ENCODE measurements at regions not wholly inside any gene's neighbourhood (a gene's known extent, or its start where the extent isn't known, plus 50 kb on each side); places are given as distances from the start of the nearest gene placed in this dataset.

GRCh38 chr14:96705422-96706092 is 91.6 kb upstream of the VRK1 start:
- no peaks in the 10 kb centered on the region for H3K4me1 Mint-ChIP-seq
- Histone ChIP-seq H3K27me3 (replicated peaks in 1 of 4; ENCODE audit: control extremely low read depth in 1 of 4, control insufficient read depth in 3 of 4, insufficient read depth in 4 of 4, low read length in 3 of 4) (peaks cover 0 to 7% (median 0%) of the 10 kb centered on the region in 4 experiments), H3K27ac (ENCODE audit: low read length in 2 of 2) (no peak overlapping the region), H4K20me1 (ENCODE audit: control insufficient read depth, insufficient read depth, low read length, poor library complexity, severe bottlenecking) (no peaks in the 10 kb centered on the region), H3K4me1 (ENCODE audit: control insufficient read depth in 2 of 2, insufficient read depth in 2 of 2, low read length in 2 of 2) (no peaks in the 10 kb centered on the region), H3K4me2 (replicated peaks; ENCODE audit: low read depth, low read length, poor library complexity, severe bottlenecking) (no peak overlapping the region), H3K79me2 (ENCODE audit: control insufficient read depth, insufficient read depth, low read length) (no peaks in the 10 kb centered on the region), H3K36me3 (replicated peaks in 1 of 2; ENCODE audit: control extremely low read depth in 1 of 2, control insufficient read depth in 1 of 2, extremely low read depth in 1 of 2, insufficient read depth in 2 of 2, low read length in 1 of 2) (no peaks in the 10 kb centered on the region), H3K9me3 (ENCODE audit: control extremely low read depth in 1 of 3, control insufficient read depth in 2 of 3, insufficient read depth in 1 of 3, low read length in 2 of 3) (no peaks in the 10 kb centered on the region), H2AFZ (ENCODE audit: insufficient read depth, low read depth, low read length, poor library complexity, severe bottlenecking) (no peak overlapping the region), H3K4me3 (ENCODE audit: control extremely low read depth in 1 of 5, extremely low read depth in 1 of 5, insufficient read depth in 1 of 5, low read depth in 2 of 5, low read length in 4 of 5) (no peak overlapping the region), H3K9ac (ENCODE audit: low read length) (no peak overlapping the region)
- ChIA-PET POLR2A (no interaction called here), CTCF (no interaction called here)
- DNase-seq (no peak), ATAC-seq (ENCODE audit: low read depth) (no peak)
- no peak overlapping the region for H3K27ac Mint-ChIP-seq
- H3K4me3 Mint-ChIP-seq: no peak overlapping the region
- no peak for TF ChIP-seq EZH2 (IDR thresholded peaks at IDR 0.05; ENCODE audit: borderline replicate concordance, insufficient read depth, low read depth, low read length, poor library complexity, severe bottlenecking)
- TF ChIP-seq CTCF (IDR thresholded peaks at IDR 0.05): no peak
- peaks cover 18% of the 10 kb centered on the region for H3K27me3 Mint-ChIP-seq
- intact Hi-C loops (cut with micrococcal nuclease): no loop called here
- 92% methylated on average over 4 of the region's 10 CpGs for WGBS (ENCODE audit: insufficient coverage)
- no peaks in the 10 kb centered on the region for H3K9me3 Mint-ChIP-seq (ENCODE audit: insufficient read depth)

GRCh38 chr14:96706893-96707292 is 90.3 kb upstream of the VRK1 start:
- no peak for ATAC-seq (ENCODE audit: low read depth)

More at GRCh38 chr14:96706893-96707292, 90.3 kb upstream of the VRK1 start:
- Histone ChIP-seq H3K4me1 (ENCODE audit: control insufficient read depth in 2 of 2, insufficient read depth in 2 of 2, low read length in 2 of 2) (no peaks in the 10 kb centered on the region), H3K4me2 (replicated peaks; ENCODE audit: low read depth, low read length, poor library complexity, severe bottlenecking) (no peak overlapping the region), H3K79me2 (ENCODE audit: control insufficient read depth, insufficient read depth, low read length) (no peaks in the 10 kb centered on the region), H3K9ac (ENCODE audit: low read length) (no peak overlapping the region), H3K9me3 (ENCODE audit: control extremely low read depth in 1 of 3, control insufficient read depth in 2 of 3, insufficient read depth in 1 of 3, low read length in 2 of 3) (no peaks in the 10 kb centered on the region), H3K27me3 (replicated peaks in 1 of 4; ENCODE audit: control extremely low read depth in 1 of 4, control insufficient read depth in 3 of 4, insufficient read depth in 4 of 4, low read length in 3 of 4) (peaks cover 0 to 5% (median 0%) of the 10 kb centered on the region in 4 experiments), H3K36me3 (replicated peaks in 1 of 2; ENCODE audit: control extremely low read depth in 1 of 2, control insufficient read depth in 1 of 2, extremely low read depth in 1 of 2, insufficient read depth in 2 of 2, low read length in 1 of 2) (no peaks in the 10 kb centered on the region), H2AFZ (ENCODE audit: insufficient read depth, low read depth, low read length, poor library complexity, severe bottlenecking) (no peak overlapping the region), H3K4me3 (ENCODE audit: control extremely low read depth in 1 of 5, extremely low read depth in 1 of 5, insufficient read depth in 1 of 5, low read depth in 2 of 5, low read length in 4 of 5) (no peak overlapping the region), H4K20me1 (ENCODE audit: control insufficient read depth, insufficient read depth, low read length, poor library complexity, severe bottlenecking) (no peaks in the 10 kb centered on the region), H3K27ac (ENCODE audit: low read length in 2 of 2) (no peak overlapping the region)
- TF ChIP-seq EZH2 (IDR thresholded peaks at IDR 0.05; ENCODE audit: borderline replicate concordance, insufficient read depth, low read depth, low read length, poor library complexity, severe bottlenecking): no peak
- TF ChIP-seq CTCF (IDR thresholded peaks at IDR 0.05): no peak
- WGBS (ENCODE audit: insufficient coverage): 100% methylated on average over 2 of the region's 4 CpGs
- DNase-seq: no peak
- CTCF ChIA-PET: no interaction called here
- intact Hi-C loops (cut with micrococcal nuclease): no loop called here
- POLR2A ChIA-PET: no interaction called here
- Mint-ChIP-seq H3K27ac (no peak overlapping the region), H3K9me3 (ENCODE audit: insufficient read depth) (no peaks in the 10 kb centered on the region), H3K27me3 (peaks cover 18% of the 10 kb centered on the region), H3K4me1 (no peaks in the 10 kb centered on the region), H3K4me3 (no peak overlapping the region)

Measured in B cell (primary cell).